ENCODE measurements at regions not wholly inside any gene's neighbourhood (a gene's known extent, or its start where the extent isn't known, plus 50 kb on each side); places are given as distances from the start of the nearest gene placed in this dataset.
"Not testable (repeated sequence)": the region's sequence is repeated elsewhere in the genome, so short reads cannot be mapped to it uniquely, and the experiment has no call there.

DNA sequence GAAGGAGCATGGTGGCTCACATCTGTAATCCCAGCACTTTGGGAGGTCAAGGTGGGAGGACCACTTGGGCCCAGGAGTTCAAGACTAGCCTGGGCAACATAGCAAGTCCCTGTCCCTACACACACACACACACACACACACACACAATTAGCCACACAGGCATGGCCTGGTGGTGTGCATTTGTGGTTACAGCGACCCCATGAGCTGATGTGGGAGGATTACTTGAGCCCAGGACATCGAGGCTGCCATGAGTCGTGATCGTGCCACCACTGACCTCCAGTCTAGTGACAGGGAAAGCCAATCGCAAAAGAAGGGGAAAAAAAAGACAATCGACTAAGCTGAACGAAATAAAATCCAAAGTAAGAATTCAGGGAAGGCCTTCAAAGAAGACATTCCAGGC lies 67.9 kb downstream of the TBX3 start:
- no peak for DNase-seq (ENCODE audit: low spot score in 2 of 2)
- Mint-ChIP-seq H3K36me3 (peaks cover 10 to 11% of the 10 kb centered on the region in 2 donors), H3K27ac (no peak overlapping the region), H3K9me3 (peaks cover 15 to 18% of the 10 kb centered on the region in 2 donors)
- ATAC-seq, result no peak

GRCh38 chr12:114614040-114614439 lies 69.9 kb downstream of the TBX3 start:
- no peak for DNase-seq (ENCODE audit: low spot score in 2 of 2)
- ATAC-seq, result no peak
- H3K27ac Mint-ChIP-seq, result no peak overlapping the region
- H3K36me3 Mint-ChIP-seq, result peaks cover 10 to 11% of the 10 kb centered on the region in 2 donors
- H3K9me3 Mint-ChIP-seq, result peaks cover 15 to 18% of the 10 kb centered on the region in 2 donors

GRCh38 chr12:114612062-114612461 lies 71.9 kb downstream of the TBX3 start:
- H3K27ac Mint-ChIP-seq, result no peak overlapping the region
- DNase-seq (ENCODE audit: low spot score in 2 of 2), result no peak
- H3K36me3 Mint-ChIP-seq, result peaks cover 4% of the 10 kb centered on the region in 2 donors
- peaks cover 8 to 9% of the 10 kb centered on the region in 2 donors for H3K9me3 Mint-ChIP-seq
- ATAC-seq, result no peak

- Mint-ChIP-seq H3K36me3 (peaks cover 4% of the 10 kb centered on the region in 2 donors), H3K9me3 (peaks cover 6 to 8% of the 10 kb centered on the region in 2 donors), H3K27ac (no peak overlapping the region)
- no peak for DNase-seq (ENCODE audit: low spot score in 2 of 2)
- no peak for ATAC-seq
Observed at GRCh38 chr12:114611145-114612018, 72.6 kb downstream of the TBX3 start.

- DNase-seq (ENCODE audit: low spot score in 2 of 2), result no peak
Observed at GRCh38 chr12:114608509-114608908, 75.5 kb downstream of the TBX3 start.

GRCh38 chr12:114605918-114606317 lies 78.1 kb downstream of the TBX3 start:
- ATAC-seq, result no peak
- no peak overlapping the region for H3K27ac Mint-ChIP-seq
- H3K9me3 Mint-ChIP-seq, result peaks cover 0 to 3% of the 10 kb centered on the region in 2 donors

More at GRCh38 chr12:114608509-114608908, 75.5 kb downstream of the TBX3 start:
- no peaks in the 10 kb centered on the region for H3K36me3 Mint-ChIP-seq
- H3K9me3 Mint-ChIP-seq, result peaks cover 0 to 4% of the 10 kb centered on the region in 2 donors
- no peak overlapping the region for H3K27ac Mint-ChIP-seq
- ATAC-seq, result no peak

DNA sequence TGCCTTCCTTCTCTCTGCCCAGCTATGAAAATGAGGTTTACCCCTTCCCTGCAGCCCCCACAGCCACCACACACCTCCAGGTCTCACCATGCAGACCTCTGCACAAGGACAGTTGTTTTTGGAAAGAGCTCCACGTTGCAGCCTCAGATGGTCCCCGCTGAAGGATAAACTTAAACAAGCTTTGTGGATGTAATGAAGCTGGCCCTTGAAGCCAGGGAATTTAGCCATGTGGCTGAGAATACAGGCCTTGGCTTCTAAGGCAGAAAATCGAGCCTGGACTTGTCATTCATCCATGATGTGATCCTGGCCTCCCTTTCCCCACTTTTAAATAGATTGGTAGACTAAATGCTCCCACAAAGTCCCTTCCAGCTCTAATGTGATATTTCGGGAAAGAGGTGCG lies 79.4 kb downstream of the TBX3 start:
- peaks cover 0 to 7% of the 10 kb centered on the region in 2 donors for H3K36me3 Mint-ChIP-seq
- ATAC-seq (no peak), DNase-seq (ENCODE audit: low spot score in 2 of 2) (no peak)
- H3K27ac Mint-ChIP-seq, result no peak overlapping the region
- peaks cover 0 to 3% of the 10 kb centered on the region in 2 donors for H3K9me3 Mint-ChIP-seq

More at GRCh38 chr12:114605918-114606317, 78.1 kb downstream of the TBX3 start:
- no peak for DNase-seq (ENCODE audit: low spot score in 2 of 2)
- peaks cover 0 to 7% of the 10 kb centered on the region in 2 donors for H3K36me3 Mint-ChIP-seq

DNA sequence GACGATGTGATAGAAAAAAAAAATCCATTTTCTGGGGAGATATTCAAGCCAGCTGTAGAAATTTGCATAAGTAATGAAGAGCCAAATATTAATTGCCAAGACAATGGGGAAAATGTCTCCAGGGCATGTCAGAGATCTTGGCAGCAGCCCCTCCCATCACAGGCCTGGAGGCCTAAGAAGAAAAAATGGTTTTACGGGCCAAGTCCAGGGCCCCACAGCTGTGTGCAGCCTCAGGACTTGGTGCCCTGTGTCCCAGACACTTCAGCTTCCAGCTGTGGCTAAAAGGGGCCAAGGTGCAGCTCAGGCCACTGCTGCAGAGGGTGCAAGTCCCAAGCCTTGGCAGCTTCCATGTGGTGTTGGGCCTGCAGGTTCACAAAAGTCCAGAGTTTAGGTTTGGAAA lies 83.4 kb downstream of the TBX3 start:
- H3K27ac Mint-ChIP-seq; H3K9me3 Mint-ChIP-seq; ATAC-seq; DNase-seq (ENCODE audit: low spot score in 2 of 2); H3K36me3 Mint-ChIP-seq: not testable (repeated sequence)

DNA sequence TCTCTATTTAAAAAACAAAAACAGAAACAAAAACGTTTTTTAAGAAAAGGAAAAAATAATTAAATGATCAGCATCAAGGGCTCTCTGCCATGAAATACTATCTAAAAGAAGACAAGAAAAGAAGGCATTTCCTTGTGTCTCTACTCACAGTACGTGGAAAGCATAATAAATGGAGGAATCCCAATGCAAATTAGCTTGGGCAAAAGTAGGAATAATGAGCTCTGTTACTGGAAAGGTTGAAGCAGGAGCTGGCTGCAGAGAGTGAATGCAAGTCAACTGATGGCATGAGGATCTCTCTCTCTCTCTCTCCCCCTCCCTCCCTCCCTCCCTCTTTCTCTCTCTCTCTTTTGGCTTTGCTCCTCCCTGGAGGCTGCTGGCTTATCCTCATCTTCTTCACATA lies 85.9 kb downstream of the TBX3 start:
- ATAC-seq (no peak), DNase-seq (ENCODE audit: low spot score in 2 of 2) (no peak)
- no peak overlapping the region for H3K27ac Mint-ChIP-seq
- H3K9me3 Mint-ChIP-seq, result peaks cover 0 to 13% of the 10 kb centered on the region in 2 donors
- H3K36me3 Mint-ChIP-seq, result peaks cover 0 to 7% of the 10 kb centered on the region in 2 donors

DNA sequence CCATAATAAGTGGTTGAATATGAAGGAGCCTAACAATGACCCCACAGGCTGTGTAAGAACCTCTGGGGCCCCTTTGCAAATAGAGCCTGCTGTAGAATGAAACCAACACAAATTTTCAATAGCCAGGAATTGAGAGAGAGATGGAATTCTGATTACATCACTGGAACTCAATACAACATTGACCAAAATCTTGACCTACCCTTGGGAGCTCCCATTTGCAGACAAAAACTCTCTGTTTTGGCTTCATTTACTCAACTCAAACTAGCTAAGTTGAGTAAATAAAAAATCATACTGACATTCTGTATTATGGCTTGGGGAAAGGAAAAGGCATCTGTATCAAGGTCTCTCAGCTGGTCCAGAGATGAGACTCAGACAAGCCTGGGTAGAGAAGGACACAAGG lies 91.0 kb downstream of the TBX3 start:
- peaks cover 0 to 4% of the 10 kb centered on the region in 2 donors for H3K9me3 Mint-ChIP-seq
- no peak for ATAC-seq

GRCh38 chr12:114588061-114588460 lies 95.9 kb downstream of the TBX3 start:
- Mint-ChIP-seq H3K36me3 (no peaks in the 10 kb centered on the region), H3K9me3 (no peaks in the 10 kb centered on the region), H3K27ac (no peak overlapping the region)
- DNase-seq (ENCODE audit: low spot score in 2 of 2) (no peak), ATAC-seq (no peak)

More for the DNA sequence above, 91.0 kb downstream of the TBX3 start:
- no peak overlapping the region for H3K27ac Mint-ChIP-seq
- no peak for DNase-seq (ENCODE audit: low spot score in 2 of 2)
- no peaks in the 10 kb centered on the region for H3K36me3 Mint-ChIP-seq

GRCh38 chr12:114580306-114580705 lies 103.7 kb downstream of the TBX3 start:
- no peaks in the 10 kb centered on the region for H3K9me3 Mint-ChIP-seq
- H3K27ac Mint-ChIP-seq, result no peak overlapping the region
- no peak for ATAC-seq
- no peak for DNase-seq (ENCODE audit: low spot score in 2 of 2)
- no peaks in the 10 kb centered on the region for H3K36me3 Mint-ChIP-seq

GRCh38 chr12:114579389-114579788 lies 104.6 kb downstream of the TBX3 start:
- DNase-seq (ENCODE audit: low spot score in 2 of 2), result no peak
- no peaks in the 10 kb centered on the region for H3K9me3 Mint-ChIP-seq
- no peaks in the 10 kb centered on the region for H3K36me3 Mint-ChIP-seq
- ATAC-seq, result no peak
- no peak overlapping the region for H3K27ac Mint-ChIP-seq

- Mint-ChIP-seq H3K36me3 (no peaks in the 10 kb centered on the region), H3K27ac (no peak overlapping the region), H3K9me3 (no peaks in the 10 kb centered on the region)
- ATAC-seq, result no peak
- DNase-seq (ENCODE audit: low spot score in 2 of 2), result no peak
Observed at GRCh38 chr12:114562654-114563053, 121.3 kb downstream of the TBX3 start.

DNA sequence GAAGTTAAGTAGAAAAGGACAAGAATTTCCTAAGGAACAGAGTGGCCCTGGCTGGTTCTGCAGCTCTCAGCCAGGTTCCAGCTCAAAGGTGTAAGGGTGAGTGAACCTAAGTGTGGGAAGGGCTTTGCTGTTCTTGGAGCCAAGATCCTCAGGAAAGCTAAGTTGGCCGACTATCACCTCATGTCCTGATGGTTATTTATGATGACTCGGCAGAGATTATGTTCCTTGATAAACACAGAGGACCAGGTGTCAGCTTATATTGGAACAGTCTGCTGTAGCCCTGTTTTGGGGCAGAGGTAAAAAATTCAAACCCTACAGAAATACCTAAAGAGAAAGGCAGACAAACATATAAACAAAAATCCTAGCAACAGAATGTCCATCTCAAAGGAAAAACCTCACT lies 128.5 kb downstream of the TBX3 start:
- no peak overlapping the region for H3K27ac Mint-ChIP-seq
- DNase-seq (ENCODE audit: low spot score in 2 of 2) (no peak), ATAC-seq (no peak)
- no peaks in the 10 kb centered on the region for H3K9me3 Mint-ChIP-seq
- H3K36me3 Mint-ChIP-seq, result no peaks in the 10 kb centered on the region

- Mint-ChIP-seq H3K9me3 (no peaks in the 10 kb centered on the region), H3K27ac (no peak overlapping the region), H3K36me3 (no peaks in the 10 kb centered on the region)
- no peak for DNase-seq (ENCODE audit: low spot score in 2 of 2)
- no peak for ATAC-seq
Observed at GRCh38 chr12:114547636-114548035, 136.3 kb downstream of the TBX3 start.

- DNase-seq (ENCODE audit: low spot score in 2 of 2), result no peak
- Mint-ChIP-seq H3K36me3 (no peaks in the 10 kb centered on the region), H3K27ac (no peak overlapping the region), H3K9me3 (no peaks in the 10 kb centered on the region)
- ATAC-seq, result no peak
Observed at GRCh38 chr12:114530417-114530816, 124.5 kb upstream of the TBX5 start.

- ATAC-seq (no peak), DNase-seq (ENCODE audit: low spot score in 2 of 2) (no peak)
- no peaks in the 10 kb centered on the region for H3K9me3 Mint-ChIP-seq
- H3K36me3 Mint-ChIP-seq, result no peaks in the 10 kb centered on the region
- no peak overlapping the region for H3K27ac Mint-ChIP-seq
Observed at GRCh38 chr12:114529966-114530365, 124.0 kb upstream of the TBX5 start.

Data from activated naive CD4-positive, alpha-beta T cell treated with anti-CD3 and anti-CD28 coated beads, Interleukin-2, amount 50 U/mL, for 72 hours (primary cell).